Glutamatergic neuron (in vitro differentiated cells): ENCODE measurements at regions not wholly inside any gene's neighbourhood (a gene's known extent, or its start where the extent isn't known, plus 50 kb on each side); places are given as distances from the start of the nearest gene placed in this dataset.

Source experiments
- DNase-seq: peaks from one replicate; pipeline ENCODE4 v3.0.0; 2022
- H3K27ac Mint-ChIP-seq: one replicate; pipeline ENCODE4 v1.8.0; 2020; ENCODE audit warnings: mild to moderate bottlenecking, mixed read lengths, inconsistent platforms; ENCODE audit not compliant: unreplicated experiment
- H3K27me3 Mint-ChIP-seq: one replicate; pipeline ENCODE4 v1.8.0; 2020; ENCODE audit warnings: mild to moderate bottlenecking, moderate library complexity, mixed read lengths, inconsistent platforms; ENCODE audit not compliant: unreplicated experiment
- H3K36me3 Mint-ChIP-seq: one replicate; pipeline ENCODE4 v1.8.0; 2020; ENCODE audit warnings: mild to moderate bottlenecking, mixed read lengths, inconsistent platforms; ENCODE audit not compliant: unreplicated experiment
- H3K4me1 Mint-ChIP-seq: one replicate; pipeline ENCODE4 v1.8.0; 2020; ENCODE audit warnings: mild to moderate bottlenecking, low read depth, mixed read lengths, inconsistent platforms; ENCODE audit not compliant: unreplicated experiment
- H3K4me3 Mint-ChIP-seq: one replicate; pipeline ENCODE4 v1.8.0; 2020; ENCODE audit warnings: mild to moderate bottlenecking, mixed read lengths, inconsistent platforms; ENCODE audit not compliant: unreplicated experiment
- H3K9me3 Mint-ChIP-seq: one replicate; pipeline ENCODE4 v1.8.0; 2020; ENCODE audit warnings: mild to moderate bottlenecking, moderate library complexity, mixed read lengths, inconsistent platforms; ENCODE audit not compliant: unreplicated experiment
- CTCF ChIP-seq: fragments of 200-600 bp; sonication (generic); IDR thresholded peaks from one replicate; pipeline ENCODE4 v1.5.0; 2021; ENCODE audit not compliant: partially characterized antibody, unreplicated experiment

GRCh38 chr7:10299384-10299783, 674.3 kb upstream of the PHF14 start:
- H3K4me1 Mint-ChIP-seq = peaks cover 1% of the 10 kb centered on the region
- H3K27ac Mint-ChIP-seq = no peak overlapping the region
- no peaks in the 10 kb centered on the region for H3K27me3 Mint-ChIP-seq
- DNase-seq = no peak
- no peaks in the 10 kb centered on the region for H3K9me3 Mint-ChIP-seq
- H3K4me3 Mint-ChIP-seq = no peak overlapping the region
- TF ChIP-seq CTCF = no peak
- no peaks in the 10 kb centered on the region for H3K36me3 Mint-ChIP-seq

GRCh38 chr7:10300577-10300976, 673.1 kb upstream of the PHF14 start:
- Mint-ChIP-seq H3K9me3 (no peaks in the 10 kb centered on the region), H3K36me3 (no peaks in the 10 kb centered on the region), H3K4me3 (no peak overlapping the region), H3K4me1 (peaks cover 1% of the 10 kb centered on the region), H3K27me3 (no peaks in the 10 kb centered on the region), H3K27ac (no peak overlapping the region)
- no peak for TF ChIP-seq CTCF
- DNase-seq = no peak

GRCh38 chr7:10308276-10308675, 665.4 kb upstream of the PHF14 start:
- TF ChIP-seq CTCF = no peak
- H3K9me3 Mint-ChIP-seq = no peaks in the 10 kb centered on the region
- H3K27ac Mint-ChIP-seq = no peak overlapping the region
- no peaks in the 10 kb centered on the region for H3K27me3 Mint-ChIP-seq
- no peak for DNase-seq
- H3K4me3 Mint-ChIP-seq = no peak overlapping the region
- no peaks in the 10 kb centered on the region for H3K4me1 Mint-ChIP-seq
- no peaks in the 10 kb centered on the region for H3K36me3 Mint-ChIP-seq

- no peaks in the 10 kb centered on the region for H3K4me1 Mint-ChIP-seq
These were observed 660.7 kb upstream of the PHF14 start for GRCh38 chr7:10312942-10313341.

GRCh38 chr7:10315881-10316280, 657.8 kb upstream of the PHF14 start:
- no peaks in the 10 kb centered on the region for H3K36me3 Mint-ChIP-seq
- DNase-seq = no peak
- no peak overlapping the region for H3K27ac Mint-ChIP-seq
- H3K4me1 Mint-ChIP-seq = no peaks in the 10 kb centered on the region
- no peak for TF ChIP-seq CTCF
- H3K4me3 Mint-ChIP-seq = no peak overlapping the region
- no peaks in the 10 kb centered on the region for H3K9me3 Mint-ChIP-seq
- no peaks in the 10 kb centered on the region for H3K27me3 Mint-ChIP-seq

More at GRCh38 chr7:10312942-10313341, 660.7 kb upstream of the PHF14 start:
- DNase-seq = no peak
- Mint-ChIP-seq H3K36me3 (no peaks in the 10 kb centered on the region), H3K27ac (no peak overlapping the region), H3K27me3 (no peaks in the 10 kb centered on the region), H3K9me3 (no peaks in the 10 kb centered on the region), H3K4me3 (no peak overlapping the region)
- no peak for TF ChIP-seq CTCF
